ENCODE measurements at regions not wholly inside any gene's neighbourhood (a gene's known extent, or its start where the extent isn't known, plus 50 kb on each side); places are given as distances from the start of the nearest gene placed in this dataset.

- peaks cover 4% of the 10 kb centered on the region for H3K27me3 Mint-ChIP-seq (ENCODE audit: low read depth)
- TF ChIP-seq CTCF (IDR thresholded peaks at IDR 0.05) = no peak
- H3K27ac Mint-ChIP-seq (ENCODE audit: unreplicated experiment) = no peak overlapping the region
- no peak for DNase-seq (ENCODE audit: low spot score)
- no peaks in the 10 kb centered on the region for H3K9me3 Mint-ChIP-seq (ENCODE audit: low read depth)
- no peak overlapping the region for H3K4me3 Mint-ChIP-seq (ENCODE audit: unreplicated experiment)
- no peaks in the 10 kb centered on the region for H3K36me3 Mint-ChIP-seq (ENCODE audit: low read depth)
- H3K4me1 Mint-ChIP-seq (ENCODE audit: low read depth) = peaks cover 5% of the 10 kb centered on the region
Observed at GRCh38 chr3:168219530-168219929, 123.8 kb upstream of the GOLIM4 start.

- H3K4me3 Mint-ChIP-seq (ENCODE audit: unreplicated experiment) = no peak overlapping the region
- no peak for TF ChIP-seq CTCF (IDR thresholded peaks at IDR 0.05)
Observed at GRCh38 chr3:168218600-168218999, 122.9 kb upstream of the GOLIM4 start.

DNA sequence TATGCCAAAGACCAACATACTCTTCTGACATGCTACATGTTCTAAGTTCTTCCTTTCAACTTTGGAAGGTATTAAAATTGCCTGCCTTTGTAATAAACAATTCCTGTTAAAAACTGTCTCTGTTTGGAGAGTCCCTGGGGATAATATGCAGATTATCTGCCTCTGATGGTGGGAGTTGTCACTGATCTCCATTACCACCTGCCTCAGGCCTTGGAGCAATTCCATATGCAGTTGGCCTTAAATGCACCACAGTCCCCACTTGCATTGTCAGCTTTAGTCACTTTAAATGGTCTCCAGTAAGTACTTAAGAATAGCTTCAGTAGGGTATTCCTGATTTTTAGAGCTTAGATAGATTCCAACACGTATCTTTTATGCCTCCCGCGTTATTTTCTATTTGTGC lies 121.1 kb upstream of the GOLIM4 start:
- no peak overlapping the region for H3K27ac Mint-ChIP-seq (ENCODE audit: unreplicated experiment)
- no peaks in the 10 kb centered on the region for H3K9me3 Mint-ChIP-seq (ENCODE audit: low read depth)
- no peaks in the 10 kb centered on the region for H3K36me3 Mint-ChIP-seq (ENCODE audit: low read depth)
- DNase-seq (ENCODE audit: low spot score) = no peak
- peaks cover 2% of the 10 kb centered on the region for H3K27me3 Mint-ChIP-seq (ENCODE audit: low read depth)
- H3K4me3 Mint-ChIP-seq (ENCODE audit: unreplicated experiment) = no peak overlapping the region
- H3K4me1 Mint-ChIP-seq (ENCODE audit: low read depth) = peaks cover 5% of the 10 kb centered on the region
- TF ChIP-seq CTCF (IDR thresholded peaks at IDR 0.05) = no peak

More at GRCh38 chr3:168218600-168218999, 122.9 kb upstream of the GOLIM4 start:
- Mint-ChIP-seq H3K27me3 (ENCODE audit: low read depth) (peaks cover 4% of the 10 kb centered on the region), H3K4me1 (ENCODE audit: low read depth) (peaks cover 5% of the 10 kb centered on the region), H3K27ac (ENCODE audit: unreplicated experiment) (no peak overlapping the region), H3K36me3 (ENCODE audit: low read depth) (no peaks in the 10 kb centered on the region), H3K9me3 (ENCODE audit: low read depth) (no peaks in the 10 kb centered on the region)
- DNase-seq (ENCODE audit: low spot score) = no peak

GRCh38 chr3:168213920-168214319 lies 118.2 kb upstream of the GOLIM4 start:
- no peaks in the 10 kb centered on the region for H3K27me3 Mint-ChIP-seq (ENCODE audit: low read depth)
- H3K27ac Mint-ChIP-seq (ENCODE audit: unreplicated experiment) = no peak overlapping the region
- TF ChIP-seq CTCF (IDR thresholded peaks at IDR 0.05) = no peak
- no peaks in the 10 kb centered on the region for H3K9me3 Mint-ChIP-seq (ENCODE audit: low read depth)
- no peaks in the 10 kb centered on the region for H3K36me3 Mint-ChIP-seq (ENCODE audit: low read depth)
- DNase-seq (ENCODE audit: low spot score) = no peak
- H3K4me3 Mint-ChIP-seq (ENCODE audit: unreplicated experiment) = no peak overlapping the region
- H3K4me1 Mint-ChIP-seq (ENCODE audit: low read depth) = no peaks in the 10 kb centered on the region

DNA sequence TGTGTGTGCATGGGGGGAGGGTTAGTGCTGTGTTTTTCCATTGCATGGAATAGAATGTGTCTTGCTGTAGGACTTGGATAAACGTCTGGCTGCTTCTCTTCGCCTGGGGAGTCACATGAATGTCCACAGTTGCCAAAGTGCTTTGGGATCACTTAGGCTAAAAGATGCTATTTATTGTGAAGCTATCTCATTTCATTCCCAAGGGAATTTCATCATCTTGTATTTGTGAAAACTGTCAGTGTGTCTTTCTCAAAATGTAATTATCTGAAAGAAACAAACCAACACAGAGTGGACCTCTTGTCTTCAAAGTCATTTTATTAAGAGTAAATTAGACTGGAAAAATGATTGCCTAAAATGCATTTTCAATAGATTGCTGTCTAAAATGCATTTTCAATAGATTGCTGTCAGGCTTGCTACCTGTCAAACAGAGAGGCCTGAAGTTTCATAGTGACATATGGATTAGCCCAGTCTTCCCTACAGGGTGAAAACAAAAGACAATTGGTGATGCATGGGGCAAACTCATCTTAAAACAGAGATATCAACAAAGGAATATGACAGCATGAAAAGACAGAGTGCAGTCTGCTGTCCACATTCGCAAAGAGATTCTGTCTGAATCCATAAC lies 117.1 kb upstream of the GOLIM4 start:
- H3K27me3 Mint-ChIP-seq (ENCODE audit: low read depth) = no peaks in the 10 kb centered on the region
- H3K4me3 Mint-ChIP-seq (ENCODE audit: unreplicated experiment) = no peak overlapping the region
- H3K36me3 Mint-ChIP-seq (ENCODE audit: low read depth) = no peaks in the 10 kb centered on the region
- no peaks in the 10 kb centered on the region for H3K9me3 Mint-ChIP-seq (ENCODE audit: low read depth)
- no peak overlapping the region for H3K27ac Mint-ChIP-seq (ENCODE audit: unreplicated experiment)
- no peak for DNase-seq (ENCODE audit: low spot score)
- no peak for TF ChIP-seq CTCF (IDR thresholded peaks at IDR 0.05)
- H3K4me1 Mint-ChIP-seq (ENCODE audit: low read depth) = no peaks in the 10 kb centered on the region
